Adipocyte (in vitro differentiated cells): ENCODE measurements at regions not wholly inside any gene's neighbourhood (a gene's known extent, or its start where the extent isn't known, plus 50 kb on each side); places are given as distances from the start of the nearest gene placed in this dataset.

Experiments used
- DNase-seq: peaks from one replicate; pipeline ENCODE4 v3.0.0-alpha.2; 2015; ENCODE audit warnings: low read depth
- H3K27me3 ChIP-seq: replicated peaks from 2 replicates; pipeline ENCODE4 v1.7.0; 2013; ENCODE audit warnings: mild to moderate bottlenecking, low read length, moderate library complexity; ENCODE audit not compliant: control insufficient read depth, insufficient read depth
- H3K36me3 ChIP-seq: 2 replicates; pipeline ENCODE4 v1.7.0; 2013; ENCODE audit warnings: low read length, mild to moderate bottlenecking, moderate library complexity; ENCODE audit not compliant: control insufficient read depth, insufficient read depth, severe bottlenecking
- H3K4me1 ChIP-seq: 2 replicates; pipeline ENCODE4 v1.7.0; 2013; ENCODE audit warnings: mild to moderate bottlenecking, low read length, moderate library complexity; ENCODE audit not compliant: control insufficient read depth, insufficient read depth
- H3K4me3 ChIP-seq: 2 replicates; pipeline ENCODE4 v1.7.0; 2013; ENCODE audit warnings: mild to moderate bottlenecking, low read length, moderate library complexity
- H3K9ac ChIP-seq: 2 replicates; pipeline ENCODE4 v1.7.0; 2013; ENCODE audit warnings: mild to moderate bottlenecking, low read length, moderate library complexity
- H3K9me3 ChIP-seq: 2 replicates; pipeline ENCODE4 v1.7.0; 2013; ENCODE audit warnings: mild to moderate bottlenecking, low read length, moderate library complexity; ENCODE audit not compliant: control insufficient read depth

DNA sequence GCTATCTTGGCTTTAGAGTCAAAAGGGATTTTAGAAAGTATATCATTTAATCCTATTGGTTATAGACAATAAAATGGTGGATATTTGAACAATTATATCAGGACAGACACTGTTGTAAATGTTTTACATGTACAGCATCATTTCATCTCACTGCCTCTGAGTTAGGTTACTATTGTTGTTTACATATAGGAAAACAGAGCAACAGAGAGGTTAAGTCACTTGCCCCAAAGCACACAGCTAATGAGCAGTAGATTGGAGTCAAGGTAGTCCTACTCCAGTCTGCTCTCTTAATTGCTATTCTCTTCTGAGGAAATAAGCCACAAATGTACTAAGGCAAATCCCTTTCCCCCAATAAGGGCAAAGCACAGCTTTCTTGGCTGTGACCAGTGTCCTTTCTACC, 142.9 kb downstream of the MTX2 start:
- DNase-seq, result no peak
- H3K4me1 ChIP-seq, result no peaks in the 10 kb centered on the region
- H3K9me3 ChIP-seq, result no peaks in the 10 kb centered on the region
- H3K4me3 ChIP-seq, result no peak overlapping the region
- H3K36me3 ChIP-seq, result no peaks in the 10 kb centered on the region
- no peak overlapping the region for H3K9ac ChIP-seq
- H3K27me3 ChIP-seq, result no peaks in the 10 kb centered on the region

DNA sequence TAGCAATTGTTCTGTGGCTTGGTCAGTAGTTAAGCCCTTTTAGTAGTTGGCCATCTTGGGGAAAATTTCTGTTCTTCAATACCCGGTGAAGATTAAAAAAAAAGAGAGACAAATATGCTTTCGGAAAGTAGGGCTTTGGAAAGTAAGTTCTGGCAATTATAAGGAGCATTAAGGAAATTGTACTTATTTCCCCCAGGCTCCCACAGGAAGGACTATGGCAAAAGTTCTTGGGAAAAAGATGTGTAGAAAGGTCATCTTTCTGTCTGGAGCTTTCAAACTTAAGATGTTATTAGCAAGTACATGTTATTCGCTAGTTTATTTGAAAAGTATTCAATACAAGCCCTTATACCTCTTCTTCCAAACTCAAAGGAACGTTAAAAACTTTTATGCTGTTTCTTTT, 144.5 kb downstream of the MTX2 start:
- Histone ChIP-seq H3K36me3 (no peaks in the 10 kb centered on the region), H3K4me3 (no peak overlapping the region), H3K4me1 (no peaks in the 10 kb centered on the region), H3K9me3 (no peaks in the 10 kb centered on the region), H3K9ac (no peak overlapping the region), H3K27me3 (no peaks in the 10 kb centered on the region)
- no peak for DNase-seq

GRCh38 chr2:176414641-176415040, 145.4 kb downstream of the MTX2 start:
- H3K36me3 ChIP-seq, result no peaks in the 10 kb centered on the region
- DNase-seq, result no peak
- H3K27me3 ChIP-seq, result no peaks in the 10 kb centered on the region
- no peak overlapping the region for H3K9ac ChIP-seq
- no peak overlapping the region for H3K4me3 ChIP-seq
- peaks cover 8% of the 10 kb centered on the region for H3K4me1 ChIP-seq
- H3K9me3 ChIP-seq, result no peaks in the 10 kb centered on the region

DNA sequence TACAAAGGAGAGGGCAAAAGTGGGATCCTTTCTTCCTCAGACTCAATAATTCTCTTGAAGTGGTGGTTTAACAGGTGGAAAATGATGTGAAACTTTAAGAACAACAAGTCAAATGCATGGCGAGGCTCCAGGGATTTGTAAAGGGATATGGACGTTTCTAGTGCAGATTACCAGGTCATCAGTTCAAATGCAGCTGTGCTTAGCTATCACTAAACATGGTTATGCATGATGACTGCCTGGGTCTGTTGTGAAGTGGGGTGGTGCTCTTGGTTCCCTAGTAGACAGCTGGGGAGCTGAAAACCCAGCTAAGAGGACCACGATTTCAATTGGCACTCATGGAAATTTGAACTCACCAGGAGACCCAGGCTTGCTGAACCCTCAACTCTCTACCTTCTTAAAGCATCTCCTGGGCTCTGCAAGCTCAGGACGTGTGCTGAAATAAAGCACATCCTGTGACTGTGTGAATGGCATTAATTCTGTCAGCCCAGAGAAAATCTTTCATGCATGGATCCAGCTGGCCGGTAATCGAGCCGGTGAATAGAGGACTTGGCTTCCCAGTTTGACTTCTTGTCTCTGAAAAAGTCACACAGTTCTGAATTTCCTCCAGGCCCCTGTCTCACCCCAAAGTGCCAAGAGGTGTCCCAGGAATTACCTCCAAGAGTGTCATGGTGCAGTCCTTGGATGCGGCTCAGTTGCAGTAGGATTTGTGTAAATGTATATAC, 146.1 kb downstream of the MTX2 start:
- DNase-seq, result no peak
- H3K4me3 ChIP-seq, result no peak overlapping the region
- no peaks in the 10 kb centered on the region for H3K27me3 ChIP-seq
- peaks cover 14% of the 10 kb centered on the region for H3K4me1 ChIP-seq
- no peaks in the 10 kb centered on the region for H3K9me3 ChIP-seq
- no peaks in the 10 kb centered on the region for H3K36me3 ChIP-seq
- H3K9ac ChIP-seq, result no peak overlapping the region

DNA sequence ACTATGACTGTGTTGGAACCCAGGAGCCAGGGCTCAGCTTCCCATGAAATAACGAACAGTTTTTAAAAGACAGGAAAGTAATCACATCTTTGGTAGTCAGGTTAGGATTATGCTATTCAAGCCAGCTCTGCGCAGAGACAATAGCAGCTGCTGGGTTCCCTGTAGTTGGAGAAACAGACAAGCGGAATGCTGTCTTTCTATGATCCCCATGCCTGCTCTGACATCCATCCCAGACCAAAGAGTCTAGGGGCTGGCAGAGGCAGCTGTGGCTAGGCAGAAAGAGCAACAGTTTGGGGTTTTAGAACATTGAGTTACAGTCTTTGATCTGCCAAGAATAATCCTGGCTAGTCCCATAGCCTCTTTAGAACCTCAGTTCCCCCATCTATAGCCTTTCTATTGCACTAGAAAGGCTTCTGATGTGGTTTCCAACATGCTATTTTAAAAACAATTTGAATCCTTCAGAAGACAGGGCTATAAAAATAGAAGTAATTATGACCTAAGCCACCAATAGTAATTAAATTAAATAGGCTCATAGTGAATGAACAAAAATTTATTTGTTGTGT, 146.8 kb downstream of the MTX2 start:
- Histone ChIP-seq H3K9me3 (no peaks in the 10 kb centered on the region), H3K4me3 (no peak overlapping the region), H3K36me3 (no peaks in the 10 kb centered on the region), H3K4me1 (peaks cover 21% of the 10 kb centered on the region), H3K27me3 (no peaks in the 10 kb centered on the region), H3K9ac (no peak overlapping the region)
- DNase-seq, result no peak

- H3K36me3 ChIP-seq, result no peaks in the 10 kb centered on the region
- H3K9ac ChIP-seq, result peak overlapping the region; percentile 64
- H3K4me3 ChIP-seq, result no peak overlapping the region
- H3K4me1 ChIP-seq, result peaks cover 22% of the 10 kb centered on the region
- DNase-seq, result no peak
- H3K27me3 ChIP-seq, result no peaks in the 10 kb centered on the region
- no peaks in the 10 kb centered on the region for H3K9me3 ChIP-seq
Measured at GRCh38 chr2:176418768-176419167, 149.5 kb downstream of the MTX2 start.

- H3K4me3 ChIP-seq, result peak overlapping the region; percentile 20
- H3K27me3 ChIP-seq, result no peaks in the 10 kb centered on the region
- peak; percentile 60 for DNase-seq
Measured at GRCh38 chr2:176419591-176420071, 150.4 kb downstream of the MTX2 start.

GRCh38 chr2:176421297-176422050, 152.2 kb downstream of the MTX2 start:
- Histone ChIP-seq H3K36me3 (no peaks in the 10 kb centered on the region), H3K9ac (no peak overlapping the region), H3K27me3 (no peaks in the 10 kb centered on the region), H3K4me1 (peaks cover 22% of the 10 kb centered on the region), H3K4me3 (no peak overlapping the region), H3K9me3 (no peaks in the 10 kb centered on the region)
- DNase-seq, result no peak

More at GRCh38 chr2:176419591-176420071, 150.4 kb downstream of the MTX2 start:
- Histone ChIP-seq H3K36me3 (no peaks in the 10 kb centered on the region), H3K9me3 (no peaks in the 10 kb centered on the region), H3K4me1 (peaks cover 22% of the 10 kb centered on the region), H3K9ac (peak overlapping the region; percentile 64)

DNA sequence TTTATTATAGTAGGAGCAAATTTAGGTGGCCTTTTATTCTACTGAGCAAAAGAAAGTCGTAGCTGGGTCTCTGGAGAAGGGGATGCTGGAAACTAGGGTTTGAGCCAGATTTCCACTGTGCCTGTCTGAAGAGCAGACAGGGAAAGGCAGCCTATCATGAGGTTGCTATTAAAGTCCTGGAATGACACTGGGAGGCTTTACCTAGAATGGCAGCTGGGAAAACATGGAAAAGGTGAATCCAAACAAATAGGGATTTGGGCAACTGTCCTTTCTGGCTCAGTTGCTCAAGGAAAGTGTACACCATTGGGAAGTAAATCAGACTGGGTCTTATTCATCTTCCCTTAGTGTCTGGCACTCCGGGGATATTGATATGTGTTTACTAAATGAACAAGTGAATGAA, 154.6 kb downstream of the MTX2 start:
- Histone ChIP-seq H3K4me1 (peaks cover 22% of the 10 kb centered on the region), H3K27me3 (no peaks in the 10 kb centered on the region), H3K36me3 (no peaks in the 10 kb centered on the region), H3K9ac (no peak overlapping the region), H3K9me3 (no peaks in the 10 kb centered on the region), H3K4me3 (no peak overlapping the region)
- DNase-seq, result no peak

- H3K9ac ChIP-seq, result no peak overlapping the region
- no peaks in the 10 kb centered on the region for H3K27me3 ChIP-seq
- no peaks in the 10 kb centered on the region for H3K36me3 ChIP-seq
- H3K4me3 ChIP-seq, result no peak overlapping the region
- no peaks in the 10 kb centered on the region for H3K9me3 ChIP-seq
- H3K4me1 ChIP-seq, result peaks cover 13% of the 10 kb centered on the region
- no peak for DNase-seq
Measured at GRCh38 chr2:176424746-176425145, 155.5 kb downstream of the MTX2 start.

DNA sequence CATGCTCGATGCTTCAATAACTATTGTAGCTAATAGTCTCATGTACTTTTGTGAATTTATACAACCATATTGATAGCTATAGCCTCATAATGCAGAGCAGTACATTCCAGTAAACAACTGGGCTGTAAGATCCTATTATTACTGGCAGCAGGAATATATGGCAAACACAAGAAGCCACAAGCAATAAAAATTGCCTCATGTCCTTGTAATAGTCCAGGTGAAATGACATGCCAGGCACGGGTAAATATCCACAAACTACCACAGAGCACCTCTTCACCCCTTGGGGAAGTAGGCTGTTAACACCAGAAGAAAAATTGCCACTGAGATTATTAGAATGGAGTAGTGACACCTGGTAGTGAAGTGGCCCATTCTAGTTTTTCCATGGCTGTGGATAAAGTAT, 158.3 kb downstream of the MTX2 start:
- no peak for DNase-seq
- no peaks in the 10 kb centered on the region for H3K27me3 ChIP-seq
- no peaks in the 10 kb centered on the region for H3K36me3 ChIP-seq
- no peaks in the 10 kb centered on the region for H3K9me3 ChIP-seq
- H3K4me3 ChIP-seq, result no peak overlapping the region
- H3K9ac ChIP-seq, result no peak overlapping the region
- H3K4me1 ChIP-seq, result no peaks in the 10 kb centered on the region
